ENCODE measurements at regions not wholly inside any gene's neighbourhood (a gene's known extent, or its start where the extent isn't known, plus 50 kb on each side); places are given as distances from the start of the nearest gene placed in this dataset.

GRCh38 chr2:221289846-221290245 lies 282.3 kb downstream of the EPHA4 start:
- TF ChIP-seq CTCF (conservative IDR thresholded peaks at IDR 0.05): no peak
- H3K27ac ChIP-seq: no peak overlapping the region

GRCh38 chr2:221293949-221294742 lies 278.0 kb downstream of the EPHA4 start:
- no peak overlapping the region for H3K27ac ChIP-seq
- no peak for TF ChIP-seq CTCF (conservative IDR thresholded peaks at IDR 0.05)

- H3K27ac ChIP-seq: peak overlapping the region; percentile 58
- TF ChIP-seq CTCF (conservative IDR thresholded peaks at IDR 0.05): no peak
Measured at GRCh38 chr2:221304916-221305315, 267.2 kb downstream of the EPHA4 start.

GRCh38 chr2:221308507-221309066 lies 263.5 kb downstream of the EPHA4 start:
- TF ChIP-seq CTCF (conservative IDR thresholded peaks at IDR 0.05): no peak
- peak overlapping the region; percentile 74 for H3K27ac ChIP-seq

- no peak for TF ChIP-seq CTCF (conservative IDR thresholded peaks at IDR 0.05)
- H3K27ac ChIP-seq: peak overlapping the region; percentile 74
Measured at GRCh38 chr2:221309892-221310583, 262.1 kb downstream of the EPHA4 start.

GRCh38 chr2:221310730-221311129 lies 261.4 kb downstream of the EPHA4 start:
- peak overlapping the region; percentile 74 for H3K27ac ChIP-seq

More at GRCh38 chr2:221310730-221311129, 261.4 kb downstream of the EPHA4 start:
- no peak for TF ChIP-seq CTCF (conservative IDR thresholded peaks at IDR 0.05)

Measured in VCaP (cell line).